SJSA1 (cell line): ENCODE measurements at regions not wholly inside any gene's neighbourhood (a gene's known extent, or its start where the extent isn't known, plus 50 kb on each side); places are given as distances from the start of the nearest gene placed in this dataset.

ENCODE experiments used
- DNase-seq, 2 experiments: peaks; one replicate each; pipeline ENCODE4 v3.0.0-alpha.2; 2015 to 2020; ENCODE audit warnings: low spot score in 2 of 2, low read depth in 1 of 2
- H3K27ac ChIP-seq: fragments of 250-450 bp; sonication (Bioruptor Pico); 2 replicates; pipeline ENCODE4 v1.5.1; 2020; ENCODE audit warnings: mild to moderate bottlenecking, moderate library complexity
- H3K27me3 ChIP-seq: fragments of 250-450 bp; sonication (Bioruptor Pico); replicated peaks from 2 replicates; pipeline ENCODE4 v1.5.1; 2020; ENCODE audit warnings: mild to moderate bottlenecking, moderate library complexity
- H3K36me3 ChIP-seq: fragments of 250-450 bp; sonication (Bioruptor Pico); 2 replicates; pipeline ENCODE4 v1.5.1; 2020; ENCODE audit warnings: mild to moderate bottlenecking
- H3K4me1 ChIP-seq: fragments of 250-450 bp; sonication (Bioruptor Pico); replicated peaks from 2 replicates; pipeline ENCODE4 v1.6.1; 2021; ENCODE audit warnings: mild to moderate bottlenecking
- H3K4me3 ChIP-seq: fragments of 250-450 bp; sonication (Bioruptor Pico); 2 replicates; pipeline ENCODE4 v1.5.1; 2020; ENCODE audit warnings: mild to moderate bottlenecking
- H3K9me3 ChIP-seq: fragments of 250-450 bp; sonication (Bioruptor Pico); replicated peaks from 2 replicates; pipeline ENCODE4 v1.5.1; 2020; ENCODE audit warnings: mild to moderate bottlenecking

GRCh38 chr11:122310766-122311165 lies 194.8 kb upstream of the BLID start:
- Histone ChIP-seq H3K9me3 (no peaks in the 10 kb centered on the region), H3K36me3 (no peaks in the 10 kb centered on the region), H3K27me3 (no peaks in the 10 kb centered on the region), H3K4me3 (no peak overlapping the region), H3K4me1 (no peaks in the 10 kb centered on the region), H3K27ac (no peak overlapping the region)
- no peak for DNase-seq

GRCh38 chr11:122309262-122309925 lies 193.4 kb upstream of the BLID start:
- Histone ChIP-seq H3K4me1 (no peaks in the 10 kb centered on the region), H3K27me3 (no peaks in the 10 kb centered on the region), H3K4me3 (no peak overlapping the region), H3K9me3 (no peaks in the 10 kb centered on the region), H3K27ac (no peak overlapping the region), H3K36me3 (no peaks in the 10 kb centered on the region)
- no peak for DNase-seq

GRCh38 chr11:122308226-122308625 lies 192.2 kb upstream of the BLID start:
- no peak overlapping the region for H3K4me3 ChIP-seq
- no peaks in the 10 kb centered on the region for H3K9me3 ChIP-seq
- H3K27me3 ChIP-seq: no peaks in the 10 kb centered on the region
- no peaks in the 10 kb centered on the region for H3K4me1 ChIP-seq
- no peak for DNase-seq
- no peak overlapping the region for H3K27ac ChIP-seq
- H3K36me3 ChIP-seq: no peaks in the 10 kb centered on the region

- Histone ChIP-seq H3K36me3 (no peaks in the 10 kb centered on the region), H3K27ac (no peak overlapping the region), H3K9me3 (no peaks in the 10 kb centered on the region), H3K4me1 (no peaks in the 10 kb centered on the region), H3K27me3 (no peaks in the 10 kb centered on the region), H3K4me3 (no peak overlapping the region)
- DNase-seq: no peak
Observed at GRCh38 chr11:122307476-122308035, 191.5 kb upstream of the BLID start.

GRCh38 chr11:122306831-122307391 lies 190.9 kb upstream of the BLID start:
- Histone ChIP-seq H3K4me1 (no peaks in the 10 kb centered on the region), H3K27me3 (no peaks in the 10 kb centered on the region), H3K4me3 (no peak overlapping the region), H3K27ac (no peak overlapping the region), H3K36me3 (no peaks in the 10 kb centered on the region), H3K9me3 (no peaks in the 10 kb centered on the region)
- no peak for DNase-seq

GRCh38 chr11:122305426-122306320 lies 189.7 kb upstream of the BLID start:
- Histone ChIP-seq H3K4me3 (no peak overlapping the region), H3K27ac (no peak overlapping the region), H3K36me3 (no peaks in the 10 kb centered on the region), H3K9me3 (no peaks in the 10 kb centered on the region), H3K4me1 (no peaks in the 10 kb centered on the region), H3K27me3 (no peaks in the 10 kb centered on the region)
- DNase-seq: no peak

- Histone ChIP-seq H3K27me3 (no peaks in the 10 kb centered on the region), H3K4me3 (no peak overlapping the region), H3K9me3 (no peaks in the 10 kb centered on the region), H3K27ac (no peak overlapping the region), H3K36me3 (no peaks in the 10 kb centered on the region), H3K4me1 (no peaks in the 10 kb centered on the region)
- DNase-seq: no peak
Observed at GRCh38 chr11:122304973-122305372, 189.0 kb upstream of the BLID start.

GRCh38 chr11:122304306-122304705 lies 188.3 kb upstream of the BLID start:
- Histone ChIP-seq H3K4me1 (no peaks in the 10 kb centered on the region), H3K9me3 (no peaks in the 10 kb centered on the region), H3K27ac (no peak overlapping the region), H3K27me3 (no peaks in the 10 kb centered on the region), H3K36me3 (no peaks in the 10 kb centered on the region), H3K4me3 (no peak overlapping the region)
- DNase-seq: no peak

- DNase-seq: no peak
- Histone ChIP-seq H3K36me3 (no peaks in the 10 kb centered on the region), H3K4me3 (no peak overlapping the region), H3K27ac (no peak overlapping the region), H3K4me1 (no peaks in the 10 kb centered on the region), H3K27me3 (no peaks in the 10 kb centered on the region), H3K9me3 (no peaks in the 10 kb centered on the region)
Observed at GRCh38 chr11:122294041-122294440, 178.0 kb upstream of the BLID start.

GRCh38 chr11:122293296-122294023 lies 177.4 kb upstream of the BLID start:
- Histone ChIP-seq H3K9me3 (no peaks in the 10 kb centered on the region), H3K4me3 (no peak overlapping the region), H3K36me3 (no peaks in the 10 kb centered on the region), H3K27me3 (no peaks in the 10 kb centered on the region), H3K4me1 (no peaks in the 10 kb centered on the region), H3K27ac (no peak overlapping the region)
- no peak for DNase-seq

- Histone ChIP-seq H3K4me3 (no peak overlapping the region), H3K27me3 (no peaks in the 10 kb centered on the region), H3K9me3 (no peaks in the 10 kb centered on the region), H3K36me3 (no peaks in the 10 kb centered on the region), H3K4me1 (no peaks in the 10 kb centered on the region), H3K27ac (no peak overlapping the region)
- no peak for DNase-seq
Observed at GRCh38 chr11:122287401-122287800, 171.4 kb upstream of the BLID start.

GRCh38 chr11:122285070-122285988 lies 169.3 kb upstream of the BLID start:
- H3K4me3 ChIP-seq: no peak overlapping the region
- DNase-seq: no peak
- H3K4me1 ChIP-seq: no peaks in the 10 kb centered on the region
- no peaks in the 10 kb centered on the region for H3K27me3 ChIP-seq
- H3K27ac ChIP-seq: no peak overlapping the region
- no peaks in the 10 kb centered on the region for H3K9me3 ChIP-seq
- H3K36me3 ChIP-seq: no peaks in the 10 kb centered on the region

- no peak for DNase-seq
- Histone ChIP-seq H3K4me1 (no peaks in the 10 kb centered on the region), H3K36me3 (no peaks in the 10 kb centered on the region), H3K27me3 (no peaks in the 10 kb centered on the region), H3K9me3 (no peaks in the 10 kb centered on the region), H3K4me3 (no peak overlapping the region), H3K27ac (no peak overlapping the region)
Observed at GRCh38 chr11:122280870-122281269, 164.9 kb upstream of the BLID start.
